Brain pericyte (primary cell): ENCODE measurements at regions not wholly inside any gene's neighbourhood (a gene's known extent, or its start where the extent isn't known, plus 50 kb on each side); places are given as distances from the start of the nearest gene placed in this dataset.

ENCODE experiments used
- DNase-seq: peaks from one replicate; pipeline ENCODE4 v3.0.0-alpha.2; 2012; ENCODE audit warnings: low read depth, low spot score

- no peak for DNase-seq
These were observed 360.1 kb downstream of the TNS3 start for GRCh38 chr7:47221826-47222225.

DNA sequence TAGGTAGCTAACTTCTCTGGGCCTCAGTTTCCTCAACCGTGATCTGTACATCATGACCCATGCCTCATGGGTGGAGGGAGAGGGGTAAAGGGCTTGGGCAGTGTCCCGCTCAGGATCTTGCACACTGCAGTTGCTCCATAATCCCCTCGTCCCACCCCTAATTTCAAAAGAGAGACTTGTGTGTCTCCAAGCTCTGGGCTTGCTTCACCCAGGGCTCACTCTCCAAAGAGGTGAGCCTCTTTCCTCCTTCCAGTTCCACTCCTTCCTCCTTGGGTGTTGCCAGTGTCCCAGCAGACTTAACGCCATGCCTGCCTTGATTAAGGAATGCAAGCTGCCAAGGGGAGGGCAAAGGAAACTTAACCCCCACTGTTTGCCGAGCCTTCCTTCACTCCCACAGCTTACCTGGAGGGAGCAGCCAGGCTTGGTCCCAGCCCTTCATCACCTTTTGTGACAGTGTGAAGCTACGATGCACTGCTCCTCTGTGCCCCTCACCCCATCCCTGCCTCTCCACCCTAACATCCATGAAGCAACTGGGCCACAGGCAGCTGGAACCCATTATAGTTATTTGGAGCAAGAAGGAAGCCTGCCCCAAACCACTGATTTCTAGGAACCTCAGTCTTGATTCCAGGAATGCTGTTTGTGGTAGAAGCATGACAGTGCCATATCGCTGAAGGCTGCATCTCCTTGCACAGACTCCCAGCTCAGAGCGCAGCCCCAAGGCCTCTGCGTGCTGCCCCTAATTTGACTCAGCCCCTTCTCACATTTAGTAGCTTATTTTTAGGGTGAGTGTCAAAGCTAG, 363.3 kb downstream of the TNS3 start:
- no peak for DNase-seq

GRCh38 chr7:47217570-47218360, 364.1 kb downstream of the TNS3 start:
- no peak for DNase-seq

DNA sequence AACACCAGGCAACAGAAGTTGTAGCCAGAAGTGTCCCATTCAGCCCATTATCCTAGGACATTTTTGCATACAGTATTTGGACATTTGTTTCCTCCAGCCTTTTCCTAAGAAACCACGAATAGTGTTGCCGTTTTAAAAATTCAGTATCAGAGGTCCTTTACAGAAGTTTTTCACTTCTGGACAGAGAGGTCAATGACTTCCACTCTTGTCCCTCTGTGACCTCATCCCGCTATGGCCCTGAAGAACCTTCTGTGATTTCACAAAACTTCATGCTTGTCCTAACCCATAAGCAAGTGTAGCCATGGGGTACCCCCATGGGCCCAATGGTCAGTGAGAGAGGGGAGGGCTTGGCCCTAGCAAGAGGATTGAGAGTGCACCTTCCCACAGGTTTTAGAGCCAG, 364.8 kb downstream of the TNS3 start:
- DNase-seq: no peak

- DNase-seq: no peak
These were observed 365.5 kb downstream of the TNS3 start for GRCh38 chr7:47216439-47216838.

GRCh38 chr7:47215640-47216039, 366.3 kb downstream of the TNS3 start:
- DNase-seq: no peak

DNA sequence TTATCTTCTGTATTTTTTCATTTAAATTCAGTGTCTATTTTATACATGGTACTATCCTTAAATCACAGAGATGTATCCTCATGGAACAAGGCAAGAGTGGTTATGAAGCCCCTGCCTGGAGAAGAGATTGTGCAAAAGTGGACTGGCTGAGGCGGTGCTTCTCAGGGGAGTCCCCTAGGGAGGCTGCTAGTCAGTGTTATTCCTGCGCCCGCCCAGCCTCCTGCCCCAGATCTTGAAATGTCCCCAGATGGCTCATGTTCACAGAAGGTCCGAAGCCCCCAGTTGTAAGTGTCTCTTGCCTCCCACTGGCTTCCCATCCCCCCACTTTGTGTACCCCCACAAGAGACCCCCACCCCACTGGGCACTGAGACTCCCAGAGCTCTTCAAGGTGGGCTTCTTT, 366.9 kb downstream of the TNS3 start:
- no peak for DNase-seq

GRCh38 chr7:47213276-47213675, 368.6 kb downstream of the TNS3 start:
- no peak for DNase-seq

- DNase-seq: no peak
These were observed 370.4 kb downstream of the TNS3 start for GRCh38 chr7:47211519-47211973.

- DNase-seq: no peak
These were observed 371.5 kb downstream of the TNS3 start for GRCh38 chr7:47210281-47210854.

GRCh38 chr7:47207956-47208355, 374.0 kb downstream of the TNS3 start:
- DNase-seq: no peak

- DNase-seq: no peak
These were observed 377.2 kb downstream of the TNS3 start for GRCh38 chr7:47204709-47205108.

DNA sequence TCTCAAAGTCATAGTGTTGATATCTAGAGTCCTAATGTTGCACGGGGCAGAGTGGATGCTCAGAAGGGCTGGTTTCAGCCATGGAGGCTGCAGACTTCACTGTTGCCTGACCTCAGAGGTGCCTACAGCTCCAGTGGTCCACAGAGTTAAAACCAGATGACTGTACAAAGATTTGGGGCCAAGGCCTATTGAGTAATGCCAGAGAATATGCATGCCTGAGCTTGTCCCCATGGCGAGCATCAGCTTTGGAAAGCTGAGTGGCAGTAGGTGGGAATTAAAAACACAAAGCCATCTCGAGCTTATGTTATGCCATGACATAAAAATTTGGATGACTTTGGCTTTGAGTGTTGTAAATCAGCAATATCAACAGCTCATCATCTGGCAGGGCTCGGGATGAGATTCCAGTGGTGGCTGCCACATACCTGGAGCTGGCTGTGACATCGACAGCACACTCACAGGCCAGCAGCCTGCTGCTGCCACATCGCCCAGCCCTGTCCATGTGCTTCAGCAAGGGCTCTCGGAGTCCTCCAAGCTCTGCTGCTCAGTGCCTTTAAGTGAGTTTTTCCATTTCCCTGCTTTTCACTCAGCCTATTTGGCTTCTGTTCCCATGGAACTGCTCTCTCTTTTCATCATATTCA, 379.6 kb downstream of the TNS3 start:
- DNase-seq: no peak

DNA sequence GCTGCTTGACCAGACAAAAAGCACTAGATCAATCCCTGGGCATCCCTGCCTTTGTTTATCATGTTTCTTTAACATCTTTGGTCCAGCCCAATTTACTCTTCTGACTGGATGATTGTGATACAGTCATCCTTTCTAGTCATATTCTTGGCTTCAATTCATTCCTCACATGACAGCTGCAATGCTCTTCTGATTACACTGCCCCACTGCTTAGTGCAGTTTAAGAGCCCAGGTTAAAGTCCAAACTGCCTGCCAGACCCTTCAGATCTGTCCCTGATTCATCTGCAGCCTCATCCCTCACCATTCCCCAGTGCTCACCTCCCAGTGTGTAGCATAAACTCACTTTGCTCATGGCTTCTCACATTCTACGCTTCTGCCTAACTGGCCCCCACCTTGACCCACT, 383.8 kb downstream of the TNS3 start:
- DNase-seq: no peak

- no peak for DNase-seq
These were observed 384.4 kb downstream of the TNS3 start for GRCh38 chr7:47197486-47197885.

GRCh38 chr7:47196737-47197136, 385.2 kb downstream of the TNS3 start:
- no peak for DNase-seq

- no peak for DNase-seq
These were observed 385.7 kb downstream of the TNS3 start for GRCh38 chr7:47196106-47196645.

GRCh38 chr7:47195641-47196040, 386.3 kb downstream of the TNS3 start:
- no peak for DNase-seq

DNA sequence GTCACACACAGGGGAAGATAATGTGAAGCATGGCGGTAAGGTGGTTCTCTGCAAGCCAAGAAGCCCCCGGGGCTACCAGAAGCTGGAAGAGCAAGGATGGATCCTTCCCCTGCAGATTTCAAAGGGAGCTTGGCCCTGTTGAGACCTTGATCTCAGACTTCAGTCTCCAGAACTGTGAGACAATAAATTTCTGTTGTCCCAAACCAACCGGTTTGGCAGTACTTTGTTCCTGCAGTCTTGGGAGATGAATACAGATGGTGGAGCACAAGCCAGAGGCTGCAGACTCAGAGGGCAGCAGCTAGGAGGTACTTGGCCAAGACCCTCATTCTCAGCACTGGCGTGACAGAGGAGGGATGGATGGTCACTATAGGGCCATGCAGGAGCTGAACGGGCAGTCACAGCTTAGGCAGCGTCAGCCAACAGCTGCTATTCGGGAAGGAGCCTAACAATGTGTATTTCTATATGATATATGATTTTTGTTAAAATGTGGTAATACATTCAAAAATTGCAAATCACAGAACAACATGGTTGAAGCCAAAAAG, 387.3 kb downstream of the TNS3 start:
- no peak for DNase-seq

- no peak for DNase-seq
These were observed 388.9 kb downstream of the TNS3 start for GRCh38 chr7:47192978-47193377.

DNA sequence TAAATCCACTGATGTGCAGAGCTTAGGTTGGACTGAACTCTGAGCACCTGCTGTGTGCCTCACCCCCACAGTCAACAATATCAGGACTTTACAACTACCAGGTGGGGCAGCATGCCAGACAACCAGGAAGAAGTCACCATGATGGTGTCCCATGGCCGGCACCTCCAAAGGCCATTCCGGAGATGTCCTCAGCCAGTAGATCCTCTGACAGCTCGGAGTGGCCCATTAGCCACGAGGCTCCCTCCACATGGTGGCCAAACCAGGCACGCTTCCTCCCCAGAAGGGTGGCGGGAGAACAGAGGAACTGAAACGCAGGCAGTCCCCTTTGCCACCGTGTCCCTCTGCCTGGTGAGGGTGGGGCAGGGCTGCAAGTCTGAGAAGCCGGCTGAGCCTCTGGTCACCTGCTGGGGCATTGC, 390.0 kb downstream of the TNS3 start:
- no peak for DNase-seq

- DNase-seq: no peak
These were observed 390.6 kb downstream of the TNS3 start for GRCh38 chr7:47191316-47191715.
